A673 (cell line): ENCODE measurements at regions not wholly inside any gene's neighbourhood (a gene's known extent, or its start where the extent isn't known, plus 50 kb on each side); places are given as distances from the start of the nearest gene placed in this dataset.

ENCODE experiments used
- EZH2 ChIP-seq: fragments of 200-600 bp; sonication (generic); IDR thresholded peaks from 2 replicates; pipeline ENCODE4 v1.6.1; 2017; ENCODE audit warnings: borderline replicate concordance, low read depth, mild to moderate bottlenecking, mixed read lengths, antibody characterized with exemption, low read length; ENCODE audit not compliant: poor library complexity, severe bottlenecking
- TF ChIP-seq, protein P1 (sequence below): fragments of 300-800, 200-600 bp; sonication (generic); conservative IDR thresholded peaks from 2 replicates; pipeline ENCODE4 v1.5.1; 2017; ENCODE audit warnings: low read depth, mild to moderate bottlenecking, antibody characterized with exemption, low read length, moderate library complexity, mixed read lengths

- TF ChIP-seq, protein P1, sequence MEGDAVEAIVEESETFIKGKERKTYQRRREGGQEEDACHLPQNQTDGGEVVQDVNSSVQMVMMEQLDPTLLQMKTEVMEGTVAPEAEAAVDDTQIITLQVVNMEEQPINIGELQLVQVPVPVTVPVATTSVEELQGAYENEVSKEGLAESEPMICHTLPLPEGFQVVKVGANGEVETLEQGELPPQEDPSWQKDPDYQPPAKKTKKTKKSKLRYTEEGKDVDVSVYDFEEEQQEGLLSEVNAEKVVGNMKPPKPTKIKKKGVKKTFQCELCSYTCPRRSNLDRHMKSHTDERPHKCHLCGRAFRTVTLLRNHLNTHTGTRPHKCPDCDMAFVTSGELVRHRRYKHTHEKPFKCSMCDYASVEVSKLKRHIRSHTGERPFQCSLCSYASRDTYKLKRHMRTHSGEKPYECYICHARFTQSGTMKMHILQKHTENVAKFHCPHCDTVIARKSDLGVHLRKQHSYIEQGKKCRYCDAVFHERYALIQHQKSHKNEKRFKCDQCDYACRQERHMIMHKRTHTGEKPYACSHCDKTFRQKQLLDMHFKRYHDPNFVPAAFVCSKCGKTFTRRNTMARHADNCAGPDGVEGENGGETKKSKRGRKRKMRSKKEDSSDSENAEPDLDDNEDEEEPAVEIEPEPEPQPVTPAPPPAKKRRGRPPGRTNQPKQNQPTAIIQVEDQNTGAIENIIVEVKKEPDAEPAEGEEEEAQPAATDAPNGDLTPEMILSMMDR: no peak
- no peak for TF ChIP-seq EZH2
Measured at GRCh38 chr2:167380094-167380493, 491.8 kb downstream of the XIRP2 start.
